ENCODE measurements at regions not wholly inside any gene's neighbourhood (a gene's known extent, or its start where the extent isn't known, plus 50 kb on each side); places are given as distances from the start of the nearest gene placed in this dataset.

- no peak for TF ChIP-seq CTCF (conservative IDR thresholded peaks at IDR 0.05; ENCODE audit: low read depth, low read length)
- no peak overlapping the region for H3K4me3 ChIP-seq (ENCODE audit: low read length)
- DNase-seq (ENCODE audit: low read depth): no peak
Observed at GRCh38 chr3:150170852-150171520, 200.3 kb upstream of the PFN2 start.

- DNase-seq (ENCODE audit: low read depth): no peak
- no peak for TF ChIP-seq CTCF (conservative IDR thresholded peaks at IDR 0.05; ENCODE audit: low read depth, low read length)
- H3K4me3 ChIP-seq (ENCODE audit: low read length): no peak overlapping the region
Observed at GRCh38 chr3:150169330-150169940, 198.7 kb upstream of the PFN2 start.

GRCh38 chr3:150168698-150169097, 198.0 kb upstream of the PFN2 start:
- no peak for TF ChIP-seq CTCF (conservative IDR thresholded peaks at IDR 0.05; ENCODE audit: low read depth, low read length)
- DNase-seq (ENCODE audit: low read depth): no peak
- H3K4me3 ChIP-seq (ENCODE audit: low read length): no peak overlapping the region

- no peak overlapping the region for H3K4me3 ChIP-seq (ENCODE audit: low read length)
- no peak for DNase-seq (ENCODE audit: low read depth)
- no peak for TF ChIP-seq CTCF (conservative IDR thresholded peaks at IDR 0.05; ENCODE audit: low read depth, low read length)
Observed at GRCh38 chr3:150165396-150166094, 194.8 kb upstream of the PFN2 start.

GRCh38 chr3:150161011-150161410, 190.3 kb upstream of the PFN2 start:
- no peak overlapping the region for H3K4me3 ChIP-seq (ENCODE audit: low read length)
- DNase-seq (ENCODE audit: low read depth): no peak
- TF ChIP-seq CTCF (conservative IDR thresholded peaks at IDR 0.05; ENCODE audit: low read depth, low read length): no peak

GRCh38 chr3:150158943-150159625, 188.4 kb upstream of the PFN2 start:
- no peak for DNase-seq (ENCODE audit: low read depth)
- no peak for TF ChIP-seq CTCF (conservative IDR thresholded peaks at IDR 0.05; ENCODE audit: low read depth, low read length)
- no peak overlapping the region for H3K4me3 ChIP-seq (ENCODE audit: low read length)
